BE2C (cell line): ENCODE measurements at regions not wholly inside any gene's neighbourhood (a gene's known extent, or its start where the extent isn't known, plus 50 kb on each side); places are given as distances from the start of the nearest gene placed in this dataset.

Experiments used
- DNase-seq: peaks from one replicate; pipeline ENCODE4 v3.0.0-alpha.2; 2020
- H3K27me3 ChIP-seq: fragments of 250-450 bp; sonication (Bioruptor Pico); 2 replicates; pipeline ENCODE4 v1.5.1; 2020; ENCODE audit warnings: mild to moderate bottlenecking
- H3K36me3 ChIP-seq: fragments of 250-450 bp; sonication (Bioruptor Pico); 2 replicates; pipeline ENCODE4 v1.5.1; 2020; ENCODE audit warnings: mild to moderate bottlenecking
- H3K4me1 ChIP-seq: fragments of 250-450 bp; sonication (Bioruptor Pico); 2 replicates; pipeline ENCODE4 v1.5.1; 2020
- H3K4me3 ChIP-seq: 2 replicates; pipeline ENCODE4 v1.5.1; 2011; ENCODE audit warnings: low read depth, low read length
- H3K9me3 ChIP-seq: fragments of 250-450 bp; sonication (Bioruptor Pico); 2 replicates; pipeline ENCODE4 v1.5.1; 2020
- TF ChIP-seq, protein P1 (sequence below): IDR thresholded peaks from 2 replicates; pipeline ENCODE4 v1.5.1; 2012; ENCODE audit warnings: mild to moderate bottlenecking, low read depth, low read length

DNA sequence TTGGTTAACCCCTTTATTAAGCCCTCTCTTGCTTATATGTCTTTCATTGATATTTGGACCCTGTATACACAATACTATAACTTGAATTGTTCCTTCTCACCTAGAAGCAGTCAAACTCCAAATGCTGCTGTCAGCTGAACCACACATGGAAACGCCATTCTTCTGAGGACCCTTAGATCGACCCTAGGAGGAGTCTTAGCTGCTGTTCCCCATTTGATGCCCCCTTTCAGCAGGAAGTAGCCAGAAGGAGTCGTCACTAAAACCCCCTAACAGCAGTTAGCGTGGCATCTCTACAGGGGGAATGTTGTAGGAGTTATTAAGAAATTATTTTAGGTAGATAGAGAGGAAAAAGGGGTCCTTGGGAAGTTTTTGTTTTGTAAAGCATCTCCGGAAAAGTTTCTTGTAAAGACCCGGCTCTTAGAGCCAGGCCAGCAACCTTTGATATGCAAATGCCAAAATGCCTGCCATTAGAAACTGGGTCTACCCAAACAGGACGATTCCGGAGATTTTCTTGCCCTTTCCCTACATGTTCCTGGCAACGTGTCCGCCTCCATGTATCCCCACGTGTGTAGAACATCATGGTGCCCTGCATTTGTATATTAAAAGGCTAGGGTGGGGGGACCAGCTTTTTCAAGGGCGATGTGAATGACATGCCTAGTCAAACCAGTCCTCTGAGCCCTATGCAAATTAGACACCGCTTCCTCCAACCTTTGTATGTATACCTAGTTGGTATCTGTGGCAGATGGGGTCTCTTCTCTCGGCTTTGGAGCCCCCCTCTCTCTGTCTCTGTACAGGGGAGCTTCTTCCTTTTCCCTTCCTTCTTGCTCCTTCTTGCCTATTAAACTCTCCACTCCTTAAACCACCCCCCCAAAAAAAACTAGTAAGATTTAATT is 638.4 kb upstream of the POU3F3 start:
- TF ChIP-seq, protein P1, sequence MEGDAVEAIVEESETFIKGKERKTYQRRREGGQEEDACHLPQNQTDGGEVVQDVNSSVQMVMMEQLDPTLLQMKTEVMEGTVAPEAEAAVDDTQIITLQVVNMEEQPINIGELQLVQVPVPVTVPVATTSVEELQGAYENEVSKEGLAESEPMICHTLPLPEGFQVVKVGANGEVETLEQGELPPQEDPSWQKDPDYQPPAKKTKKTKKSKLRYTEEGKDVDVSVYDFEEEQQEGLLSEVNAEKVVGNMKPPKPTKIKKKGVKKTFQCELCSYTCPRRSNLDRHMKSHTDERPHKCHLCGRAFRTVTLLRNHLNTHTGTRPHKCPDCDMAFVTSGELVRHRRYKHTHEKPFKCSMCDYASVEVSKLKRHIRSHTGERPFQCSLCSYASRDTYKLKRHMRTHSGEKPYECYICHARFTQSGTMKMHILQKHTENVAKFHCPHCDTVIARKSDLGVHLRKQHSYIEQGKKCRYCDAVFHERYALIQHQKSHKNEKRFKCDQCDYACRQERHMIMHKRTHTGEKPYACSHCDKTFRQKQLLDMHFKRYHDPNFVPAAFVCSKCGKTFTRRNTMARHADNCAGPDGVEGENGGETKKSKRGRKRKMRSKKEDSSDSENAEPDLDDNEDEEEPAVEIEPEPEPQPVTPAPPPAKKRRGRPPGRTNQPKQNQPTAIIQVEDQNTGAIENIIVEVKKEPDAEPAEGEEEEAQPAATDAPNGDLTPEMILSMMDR = no peak
- Histone ChIP-seq H3K9me3 (no peaks in the 10 kb centered on the region), H3K36me3 (no peaks in the 10 kb centered on the region), H3K27me3 (no peaks in the 10 kb centered on the region), H3K4me3 (no peak overlapping the region), H3K4me1 (no peaks in the 10 kb centered on the region)
- DNase-seq = no peak

DNA sequence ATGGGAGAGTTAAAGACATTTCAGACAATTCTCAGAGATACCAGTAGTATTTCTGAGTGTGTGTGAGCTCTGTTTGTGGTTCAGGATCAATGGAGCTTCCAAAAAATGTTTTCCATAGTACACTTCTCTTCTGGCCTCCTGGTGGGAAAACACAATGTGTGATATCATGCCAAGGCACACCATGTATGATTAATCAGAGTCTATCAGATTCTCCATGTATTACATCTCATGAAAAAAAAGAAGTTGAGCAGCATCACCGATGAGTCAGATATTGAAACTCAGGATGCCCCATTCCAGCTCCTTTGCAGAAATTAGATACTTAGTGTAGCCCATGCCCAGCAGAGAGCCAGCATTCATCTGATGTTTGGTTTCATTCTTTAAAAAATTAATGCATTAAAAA is 620.3 kb upstream of the POU3F3 start:
- no peaks in the 10 kb centered on the region for H3K4me1 ChIP-seq
- H3K4me3 ChIP-seq = no peak overlapping the region
- DNase-seq = no peak
- no peaks in the 10 kb centered on the region for H3K9me3 ChIP-seq
- TF ChIP-seq, protein P1 = no peak
- H3K27me3 ChIP-seq = no peaks in the 10 kb centered on the region
- H3K36me3 ChIP-seq = no peaks in the 10 kb centered on the region

DNA sequence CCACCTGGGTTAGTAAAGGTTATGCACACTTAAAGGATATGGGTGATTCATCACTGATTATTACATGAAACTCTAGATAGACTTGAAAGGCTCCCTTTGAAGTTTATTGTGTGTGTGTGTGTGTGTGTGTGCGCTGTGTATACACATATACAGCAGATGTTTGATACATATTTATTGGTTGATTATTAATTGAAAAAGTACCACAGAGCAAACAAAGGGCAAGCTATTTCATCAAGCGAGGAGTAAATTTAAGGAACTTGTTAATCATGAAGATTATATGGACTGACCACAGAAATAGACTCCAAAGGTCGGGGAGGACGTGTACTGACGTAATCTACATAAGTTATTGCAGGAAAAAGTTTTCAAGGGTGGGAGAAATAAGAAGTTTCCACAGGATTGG is 617.4 kb upstream of the POU3F3 start:
- Histone ChIP-seq H3K4me3 (no peak overlapping the region), H3K9me3 (no peaks in the 10 kb centered on the region), H3K27me3 (no peaks in the 10 kb centered on the region), H3K4me1 (no peaks in the 10 kb centered on the region), H3K36me3 (no peaks in the 10 kb centered on the region)
- TF ChIP-seq, protein P1 = no peak
- no peak for DNase-seq

DNA sequence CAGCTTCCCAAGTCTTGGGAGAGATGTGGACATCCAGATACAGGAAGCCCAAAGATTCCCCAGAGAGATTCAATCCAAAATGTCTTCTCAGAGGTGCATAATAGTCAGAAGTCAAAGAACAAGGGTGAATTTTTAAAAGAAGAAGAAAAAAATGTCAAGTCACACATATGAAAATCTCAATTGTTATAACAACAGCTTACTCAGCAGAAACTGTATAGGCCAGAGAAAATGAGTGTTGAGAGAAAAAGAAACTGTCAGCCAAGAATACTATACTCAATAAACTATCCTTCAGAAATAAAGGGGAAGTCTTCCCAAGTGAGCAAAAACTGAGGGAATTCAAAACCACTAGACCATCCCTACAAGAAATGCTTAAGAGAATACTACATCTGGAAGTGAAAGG is 612.9 kb upstream of the POU3F3 start:
- TF ChIP-seq, protein P1 = no peak
- no peak for DNase-seq
- Histone ChIP-seq H3K36me3 (no peaks in the 10 kb centered on the region), H3K27me3 (no peaks in the 10 kb centered on the region), H3K4me1 (no peaks in the 10 kb centered on the region), H3K9me3 (no peaks in the 10 kb centered on the region), H3K4me3 (no peak overlapping the region)

DNA sequence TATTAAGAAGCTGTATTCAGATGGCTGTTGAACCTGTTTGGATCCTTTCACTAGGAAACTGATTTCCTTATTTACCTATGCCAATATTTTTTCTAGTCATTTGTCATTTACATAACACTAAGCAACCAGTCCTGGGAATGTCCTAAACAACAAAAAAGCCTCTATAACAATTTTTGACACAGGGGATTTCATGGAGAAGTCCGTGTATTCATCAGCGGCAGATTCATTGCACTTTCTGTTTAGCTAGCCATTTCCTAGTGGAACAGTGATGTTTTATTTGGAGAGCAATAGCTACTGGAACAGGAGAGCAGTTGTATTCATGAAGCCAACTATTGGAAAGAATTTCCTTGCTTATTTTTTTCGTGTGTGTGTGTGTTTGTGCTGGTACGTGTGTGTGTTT is 604.3 kb upstream of the POU3F3 start:
- DNase-seq = no peak
- H3K4me1 ChIP-seq = no peaks in the 10 kb centered on the region
- H3K4me3 ChIP-seq = no peak overlapping the region
- TF ChIP-seq, protein P1 = no peak
- H3K27me3 ChIP-seq = no peaks in the 10 kb centered on the region
- no peaks in the 10 kb centered on the region for H3K9me3 ChIP-seq
- H3K36me3 ChIP-seq = no peaks in the 10 kb centered on the region

DNA sequence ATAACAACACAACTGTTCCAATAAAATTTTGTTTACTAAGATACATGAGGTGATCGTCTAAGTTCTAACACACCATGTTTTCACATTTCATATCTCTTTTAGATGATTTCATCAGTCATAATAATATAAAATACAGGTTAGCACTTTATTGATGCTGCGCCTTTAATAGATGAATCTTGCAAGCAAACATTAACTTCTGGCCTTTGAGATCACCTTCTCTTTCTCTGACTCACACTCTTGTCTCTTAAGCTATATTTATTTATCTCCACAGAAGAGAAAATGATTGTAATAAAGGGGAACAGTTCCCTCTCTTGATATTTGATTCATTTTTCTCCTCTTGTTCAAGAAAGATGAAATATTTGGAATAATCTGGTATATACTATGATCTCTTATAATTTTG is 603.3 kb upstream of the POU3F3 start:
- Histone ChIP-seq H3K27me3 (no peaks in the 10 kb centered on the region), H3K36me3 (no peaks in the 10 kb centered on the region), H3K9me3 (no peaks in the 10 kb centered on the region), H3K4me1 (no peaks in the 10 kb centered on the region), H3K4me3 (no peak overlapping the region)
- TF ChIP-seq, protein P1 = no peak
- DNase-seq = no peak
